GM23248 (cell line): ENCODE measurements at regions not wholly inside any gene's neighbourhood (a gene's known extent, or its start where the extent isn't known, plus 50 kb on each side); places are given as distances from the start of the nearest gene placed in this dataset.

Experiments
- EZH2 ChIP-seq: fragments of 200-600 bp; sonication (generic); IDR thresholded peaks from 2 replicates; pipeline ENCODE4 v1.6.1; 2018; ENCODE audit warnings: antibody characterized with exemption, mild to moderate bottlenecking; ENCODE audit not compliant: insufficient read depth, poor library complexity, severe bottlenecking
- EZH2phosphoT487 ChIP-seq: fragments of 200-600 bp; sonication (generic); IDR thresholded peaks from 2 replicates; pipeline ENCODE4 v1.6.1; 2018; ENCODE audit warnings: antibody characterized with exemption, moderate library complexity, mild to moderate bottlenecking, low read depth; ENCODE audit not compliant: insufficient read depth

DNA sequence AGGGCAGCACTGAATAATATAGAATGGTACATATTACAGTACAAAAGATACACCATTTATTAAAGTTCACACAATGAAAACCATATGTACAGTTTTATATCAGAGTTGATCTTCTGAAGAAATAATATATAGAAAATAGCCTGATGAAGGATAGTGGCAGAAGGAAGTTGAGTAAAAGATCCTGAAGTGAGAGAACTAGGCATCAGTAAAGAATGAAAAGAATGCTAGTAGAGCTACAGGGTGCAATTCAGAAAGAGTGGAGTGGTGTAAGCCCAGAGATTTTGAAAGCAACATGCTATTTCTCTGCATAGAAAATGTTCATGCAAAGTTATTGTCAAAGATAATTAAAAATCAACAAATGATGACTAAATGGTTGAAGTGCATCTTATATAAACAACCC, 1552.7 kb upstream of the TENM4 start:
- TF ChIP-seq EZH2 (no peak), EZH2phosphoT487 (no peak)
